OCI-LY3 (cell line): ENCODE measurements at regions not wholly inside any gene's neighbourhood (a gene's known extent, or its start where the extent isn't known, plus 50 kb on each side); places are given as distances from the start of the nearest gene placed in this dataset.

ENCODE experiments used
- H2AFZ ChIP-seq: fragments of 200-600, 300-600 bp; shearing (Covaris generic); 2 replicates; pipeline ENCODE4 v1.6.0; 2014; ENCODE audit warnings: antibody characterized with exemption, low read depth, low read length
- H3K27ac ChIP-seq: fragments of 200-600, 300-600 bp; sonication (generic); 2 replicates; pipeline ENCODE4 v1.5.1; 2014; ENCODE audit warnings: mild to moderate bottlenecking, low read length, moderate library complexity, mixed read lengths
- H3K27me3 ChIP-seq: fragments of 200-600, 300-600 bp; sonication (generic); 2 replicates; pipeline ENCODE4 v1.6.1; 2014; ENCODE audit warnings: low read depth, low read length, mixed read lengths
- H3K36me3 ChIP-seq: fragments of 200-600, 300-600 bp; sonication (generic); replicated peaks from 2 replicates; pipeline ENCODE3; 2014; ENCODE audit warnings: low read depth, low read length, mixed read lengths
- H3K4me1 ChIP-seq: fragments of 300-600, 200-600 bp; sonication (generic); 2 replicates; pipeline ENCODE4 v1.6.1; 2014; ENCODE audit warnings: low read length, mixed read lengths
- H3K4me2 ChIP-seq: fragments of 200-600, 300-600 bp; sonication (generic); 2 replicates; pipeline ENCODE4 v1.6.1; 2014; ENCODE audit warnings: low read length, mixed read lengths
- H3K4me3 ChIP-seq: fragments of 300-600, 200-600 bp; sonication (generic); 2 replicates; pipeline ENCODE4 v1.5.1; 2014; ENCODE audit warnings: antibody characterized with exemption, mild to moderate bottlenecking, low read length, moderate library complexity
- H3K79me2 ChIP-seq: fragments of 300-600, 200-600 bp; shearing (Covaris generic); 2 replicates; pipeline ENCODE4 v1.6.1; 2014; ENCODE audit warnings: mild to moderate bottlenecking, low read length, mixed read lengths
- H3K9ac ChIP-seq: fragments of 300-600, 200-600 bp; shearing (Covaris generic); 2 replicates; pipeline ENCODE4 v1.6.0; 2014; ENCODE audit warnings: mild to moderate bottlenecking, low read length, moderate library complexity
- H3K9me3 ChIP-seq: fragments of 200-600, 300-600 bp; shearing (Covaris generic); 2 replicates; pipeline ENCODE4 v1.6.1; 2014; ENCODE audit warnings: low read length, mixed read lengths; ENCODE audit not compliant: insufficient read depth
- H4K20me1 ChIP-seq: fragments of 200-600, 300-600 bp; sonication (generic); 2 replicates; pipeline ENCODE4 v1.6.1; 2016; ENCODE audit warnings: low read length, mixed read lengths; ENCODE audit not compliant: insufficient read depth
- CTCF ChIP-seq: fragments of 200-600, 300-600 bp; sonication (generic); IDR thresholded peaks from 2 replicates; pipeline ENCODE4 v1.5.1; 2014; ENCODE audit warnings: antibody characterized with exemption, low read length, low read depth
- EZH2phosphoT487 ChIP-seq: fragments of 200-600 bp; shearing (Covaris generic); IDR thresholded peaks from 2 replicates; pipeline ENCODE4 v1.6.1; 2018; ENCODE audit warnings: antibody characterized with exemption, mixed run types, low read depth

GRCh38 chr5:147986134-147986757 is 77.5 kb upstream of the SPINK5 start:
- peak overlapping the region; percentile 94 for H3K27ac ChIP-seq

GRCh38 chr5:147985608-147986007 is 78.2 kb upstream of the SPINK5 start:
- no peaks in the 10 kb centered on the region for H3K79me2 ChIP-seq
- peak overlapping the region; percentile 82 for H3K9ac ChIP-seq
- no peaks in the 10 kb centered on the region for H4K20me1 ChIP-seq
- H3K27me3 ChIP-seq: no peaks in the 10 kb centered on the region
- peak overlapping the region; percentile 94 for H3K27ac ChIP-seq
- peaks cover 16% of the 10 kb centered on the region for H3K36me3 ChIP-seq
- H3K4me1 ChIP-seq: peaks cover 92% of the 10 kb centered on the region
- peak overlapping the region; percentile 71 for H3K4me3 ChIP-seq
- peak overlapping the region; percentile 80 for H3K4me2 ChIP-seq
- no peak overlapping the region for H2AFZ ChIP-seq
- TF ChIP-seq CTCF (no peak), EZH2phosphoT487 (no peak)
- H3K9me3 ChIP-seq: no peaks in the 10 kb centered on the region

More at GRCh38 chr5:147986134-147986757, 77.5 kb upstream of the SPINK5 start:
- peak overlapping the region; percentile 71 for H3K4me3 ChIP-seq
- H3K4me2 ChIP-seq: peak overlapping the region; percentile 80
- H3K36me3 ChIP-seq: peaks cover 14% of the 10 kb centered on the region
- H2AFZ ChIP-seq: no peak overlapping the region
- H4K20me1 ChIP-seq: no peaks in the 10 kb centered on the region
- no peaks in the 10 kb centered on the region for H3K79me2 ChIP-seq
- H3K27me3 ChIP-seq: no peaks in the 10 kb centered on the region
- peaks cover 86% of the 10 kb centered on the region for H3K4me1 ChIP-seq
- H3K9ac ChIP-seq: peak overlapping the region; percentile 82
- no peak for TF ChIP-seq CTCF
- H3K9me3 ChIP-seq: no peaks in the 10 kb centered on the region

- peaks cover 24% of the 10 kb centered on the region for H3K36me3 ChIP-seq
- H3K9ac ChIP-seq: no peak overlapping the region; the same call in 1 of the 2 replicates
- no peak for TF ChIP-seq EZH2phosphoT487
- TF ChIP-seq CTCF: no peak
- H3K27me3 ChIP-seq: no peaks in the 10 kb centered on the region
- H3K79me2 ChIP-seq: no peaks in the 10 kb centered on the region
- no peak overlapping the region for H2AFZ ChIP-seq
- H3K4me2 ChIP-seq: 0 out of 2 replicates have a peak overlapping the region, but pooled peaks have one; percentile 80
- no peaks in the 10 kb centered on the region for H3K9me3 ChIP-seq
- peak overlapping the region; percentile 94; the same call in 1 of the 2 replicates for H3K27ac ChIP-seq
- no peak overlapping the region for H3K4me3 ChIP-seq
- no peaks in the 10 kb centered on the region for H4K20me1 ChIP-seq
- peaks cover 74% of the 10 kb centered on the region for H3K4me1 ChIP-seq
Measured at GRCh38 chr5:147983742-147984141, 77.4 kb upstream of the C5orf46 start.

GRCh38 chr5:147981074-147981473 is 74.7 kb upstream of the C5orf46 start:
- Histone ChIP-seq H3K27me3 (no peaks in the 10 kb centered on the region), H3K4me1 (peaks cover 47% of the 10 kb centered on the region), H3K9me3 (no peaks in the 10 kb centered on the region), H3K4me2 (peak overlapping the region; percentile 34; the same call in 1 of the 2 replicates), H3K36me3 (peaks cover 24% of the 10 kb centered on the region), H2AFZ (no peak overlapping the region; the same call in 1 of the 2 replicates), H3K27ac (peak overlapping the region; percentile 62), H3K4me3 (no peak overlapping the region), H3K9ac (peak overlapping the region; percentile 34; the same call in 1 of the 2 replicates), H3K79me2 (no peaks in the 10 kb centered on the region), H4K20me1 (no peaks in the 10 kb centered on the region)
- no peak for TF ChIP-seq EZH2phosphoT487
